ENCODE measurements at regions not wholly inside any gene's neighbourhood (a gene's known extent, or its start where the extent isn't known, plus 50 kb on each side); places are given as distances from the start of the nearest gene placed in this dataset.

- CTCF ChIA-PET = no interaction called here
- no peak overlapping the region for H3K9ac ChIP-seq (ENCODE audit: low read length)
- no peak for ATAC-seq (ENCODE audit: low read depth)
Measured at GRCh38 chr3:170765419-170766078, 104.4 kb downstream of the RPL22L1 start.

GRCh38 chr3:170764017-170764416 lies 106.0 kb downstream of the RPL22L1 start:
- Histone ChIP-seq H3K4me3 (ENCODE audit: control extremely low read depth in 1 of 5, extremely low read depth in 1 of 5, insufficient read depth in 1 of 5, low read depth in 2 of 5, low read length in 4 of 5) (no peak overlapping the region), H3K9ac (ENCODE audit: low read length) (no peak overlapping the region), H4K20me1 (ENCODE audit: control insufficient read depth, insufficient read depth, low read length, poor library complexity, severe bottlenecking) (no peaks in the 10 kb centered on the region), H3K36me3 (replicated peaks in 1 of 2; ENCODE audit: control extremely low read depth in 1 of 2, control insufficient read depth in 1 of 2, extremely low read depth in 1 of 2, insufficient read depth in 2 of 2, low read length in 1 of 2) (no peaks in the 10 kb centered on the region), H3K27ac (ENCODE audit: low read length in 2 of 2) (no peak overlapping the region), H3K4me1 (ENCODE audit: control insufficient read depth in 2 of 2, insufficient read depth in 2 of 2, low read length in 2 of 2) (no peaks in the 10 kb centered on the region), H3K79me2 (ENCODE audit: control insufficient read depth, insufficient read depth, low read length) (no peaks in the 10 kb centered on the region), H3K9me3 (ENCODE audit: control extremely low read depth in 1 of 3, control insufficient read depth in 2 of 3, insufficient read depth in 1 of 3, low read length in 2 of 3) (no peaks in the 10 kb centered on the region), H3K4me2 (replicated peaks; ENCODE audit: low read depth, low read length, poor library complexity, severe bottlenecking) (no peak overlapping the region), H3K27me3 (replicated peaks in 1 of 4; ENCODE audit: control extremely low read depth in 1 of 4, control insufficient read depth in 3 of 4, insufficient read depth in 4 of 4, low read length in 3 of 4) (peaks cover 0 to 3% (median 1%) of the 10 kb centered on the region in 4 experiments), H2AFZ (ENCODE audit: insufficient read depth, low read depth, low read length, poor library complexity, severe bottlenecking) (no peak overlapping the region)
- no peaks in the 10 kb centered on the region for H3K4me1 Mint-ChIP-seq
- no peak for TF ChIP-seq CTCF (IDR thresholded peaks at IDR 0.05)
- TF ChIP-seq EZH2 (IDR thresholded peaks at IDR 0.05; ENCODE audit: borderline replicate concordance, insufficient read depth, low read depth, low read length, poor library complexity, severe bottlenecking) = no peak
- no peak overlapping the region for H3K4me3 Mint-ChIP-seq
- DNase-seq (no peak), ATAC-seq (ENCODE audit: low read depth) (no peak)
- no peak overlapping the region for H3K27ac Mint-ChIP-seq
- intact Hi-C loops (cut with micrococcal nuclease) = no loop called here
- POLR2A ChIA-PET = no interaction called here
- no CpG with 5 or more reads among the region's 1 CpG for WGBS (ENCODE audit: insufficient coverage)
- H3K27me3 Mint-ChIP-seq = peaks cover 18% of the 10 kb centered on the region
- no peaks in the 10 kb centered on the region for H3K9me3 Mint-ChIP-seq (ENCODE audit: insufficient read depth)
- CTCF ChIA-PET = no interaction called here

More at GRCh38 chr3:170765419-170766078, 104.4 kb downstream of the RPL22L1 start:
- Histone ChIP-seq H3K36me3 (replicated peaks in 1 of 2; ENCODE audit: control extremely low read depth in 1 of 2, control insufficient read depth in 1 of 2, extremely low read depth in 1 of 2, insufficient read depth in 2 of 2, low read length in 1 of 2) (no peaks in the 10 kb centered on the region), H3K9me3 (ENCODE audit: control extremely low read depth in 1 of 3, control insufficient read depth in 2 of 3, insufficient read depth in 1 of 3, low read length in 2 of 3) (no peaks in the 10 kb centered on the region), H3K4me1 (ENCODE audit: control insufficient read depth in 2 of 2, insufficient read depth in 2 of 2, low read length in 2 of 2) (no peaks in the 10 kb centered on the region), H3K27me3 (replicated peaks in 1 of 4; ENCODE audit: control extremely low read depth in 1 of 4, control insufficient read depth in 3 of 4, insufficient read depth in 4 of 4, low read length in 3 of 4) (peaks cover 0 to 3% (median 1%) of the 10 kb centered on the region in 4 experiments), H3K4me3 (ENCODE audit: control extremely low read depth in 1 of 5, extremely low read depth in 1 of 5, insufficient read depth in 1 of 5, low read depth in 2 of 5, low read length in 4 of 5) (no peak overlapping the region), H3K4me2 (replicated peaks; ENCODE audit: low read depth, low read length, poor library complexity, severe bottlenecking) (no peak overlapping the region), H3K27ac (ENCODE audit: low read length in 2 of 2) (no peak overlapping the region), H4K20me1 (ENCODE audit: control insufficient read depth, insufficient read depth, low read length, poor library complexity, severe bottlenecking) (no peaks in the 10 kb centered on the region), H2AFZ (ENCODE audit: insufficient read depth, low read depth, low read length, poor library complexity, severe bottlenecking) (no peak overlapping the region), H3K79me2 (ENCODE audit: control insufficient read depth, insufficient read depth, low read length) (no peaks in the 10 kb centered on the region)
- intact Hi-C loops (cut with micrococcal nuclease) = no loop called here
- H3K9me3 Mint-ChIP-seq (ENCODE audit: insufficient read depth) = no peaks in the 10 kb centered on the region
- no peak for DNase-seq
- POLR2A ChIA-PET = no interaction called here
- TF ChIP-seq EZH2 (IDR thresholded peaks at IDR 0.05; ENCODE audit: borderline replicate concordance, insufficient read depth, low read depth, low read length, poor library complexity, severe bottlenecking) (no peak), CTCF (IDR thresholded peaks at IDR 0.05) (no peak)
- 72% methylated on average over 2 of the region's 4 CpGs for WGBS (ENCODE audit: insufficient coverage)
- no peak overlapping the region for H3K4me3 Mint-ChIP-seq
- peaks cover 19% of the 10 kb centered on the region for H3K27me3 Mint-ChIP-seq
- no peak overlapping the region for H3K27ac Mint-ChIP-seq
- H3K4me1 Mint-ChIP-seq = no peaks in the 10 kb centered on the region
